ENCODE measurements at regions not wholly inside any gene's neighbourhood (a gene's known extent, or its start where the extent isn't known, plus 50 kb on each side); places are given as distances from the start of the nearest gene placed in this dataset.

DNA sequence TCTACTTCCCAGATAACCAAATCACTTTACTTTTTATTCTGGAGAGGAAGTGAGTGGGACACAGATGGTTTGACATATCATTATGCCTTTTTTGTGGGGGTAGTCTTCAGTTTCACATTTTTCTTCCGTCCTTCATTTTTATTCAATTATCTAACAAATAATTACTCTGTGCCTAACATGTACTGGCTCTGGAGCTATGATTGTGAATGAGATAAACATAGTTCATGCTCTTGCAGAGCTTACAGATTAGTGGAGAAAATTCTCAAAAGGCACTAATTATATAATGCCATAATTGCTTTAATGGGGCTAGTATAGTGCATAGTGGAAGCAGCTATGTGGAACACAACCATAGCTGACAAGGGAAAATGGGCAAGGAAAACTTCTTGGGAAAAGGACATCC, 303.6 kb upstream of the TFPI start:
- Mint-ChIP-seq H3K27me3 (ENCODE audit: insufficient read depth, low read depth, poor library complexity) (no peaks in the 10 kb centered on the region), H3K9me3 (no peaks in the 10 kb centered on the region), H3K4me1 (no peaks in the 10 kb centered on the region; the same call in 2 of the 3 replicates), H3K27ac (no peak overlapping the region), H3K4me3 (no peak overlapping the region), H3K36me3 (ENCODE audit: low read depth) (no peaks in the 10 kb centered on the region)
- H3K27ac ChIP-seq (ENCODE audit: low read depth), result no peak overlapping the region
- TF ChIP-seq, protein P1, sequence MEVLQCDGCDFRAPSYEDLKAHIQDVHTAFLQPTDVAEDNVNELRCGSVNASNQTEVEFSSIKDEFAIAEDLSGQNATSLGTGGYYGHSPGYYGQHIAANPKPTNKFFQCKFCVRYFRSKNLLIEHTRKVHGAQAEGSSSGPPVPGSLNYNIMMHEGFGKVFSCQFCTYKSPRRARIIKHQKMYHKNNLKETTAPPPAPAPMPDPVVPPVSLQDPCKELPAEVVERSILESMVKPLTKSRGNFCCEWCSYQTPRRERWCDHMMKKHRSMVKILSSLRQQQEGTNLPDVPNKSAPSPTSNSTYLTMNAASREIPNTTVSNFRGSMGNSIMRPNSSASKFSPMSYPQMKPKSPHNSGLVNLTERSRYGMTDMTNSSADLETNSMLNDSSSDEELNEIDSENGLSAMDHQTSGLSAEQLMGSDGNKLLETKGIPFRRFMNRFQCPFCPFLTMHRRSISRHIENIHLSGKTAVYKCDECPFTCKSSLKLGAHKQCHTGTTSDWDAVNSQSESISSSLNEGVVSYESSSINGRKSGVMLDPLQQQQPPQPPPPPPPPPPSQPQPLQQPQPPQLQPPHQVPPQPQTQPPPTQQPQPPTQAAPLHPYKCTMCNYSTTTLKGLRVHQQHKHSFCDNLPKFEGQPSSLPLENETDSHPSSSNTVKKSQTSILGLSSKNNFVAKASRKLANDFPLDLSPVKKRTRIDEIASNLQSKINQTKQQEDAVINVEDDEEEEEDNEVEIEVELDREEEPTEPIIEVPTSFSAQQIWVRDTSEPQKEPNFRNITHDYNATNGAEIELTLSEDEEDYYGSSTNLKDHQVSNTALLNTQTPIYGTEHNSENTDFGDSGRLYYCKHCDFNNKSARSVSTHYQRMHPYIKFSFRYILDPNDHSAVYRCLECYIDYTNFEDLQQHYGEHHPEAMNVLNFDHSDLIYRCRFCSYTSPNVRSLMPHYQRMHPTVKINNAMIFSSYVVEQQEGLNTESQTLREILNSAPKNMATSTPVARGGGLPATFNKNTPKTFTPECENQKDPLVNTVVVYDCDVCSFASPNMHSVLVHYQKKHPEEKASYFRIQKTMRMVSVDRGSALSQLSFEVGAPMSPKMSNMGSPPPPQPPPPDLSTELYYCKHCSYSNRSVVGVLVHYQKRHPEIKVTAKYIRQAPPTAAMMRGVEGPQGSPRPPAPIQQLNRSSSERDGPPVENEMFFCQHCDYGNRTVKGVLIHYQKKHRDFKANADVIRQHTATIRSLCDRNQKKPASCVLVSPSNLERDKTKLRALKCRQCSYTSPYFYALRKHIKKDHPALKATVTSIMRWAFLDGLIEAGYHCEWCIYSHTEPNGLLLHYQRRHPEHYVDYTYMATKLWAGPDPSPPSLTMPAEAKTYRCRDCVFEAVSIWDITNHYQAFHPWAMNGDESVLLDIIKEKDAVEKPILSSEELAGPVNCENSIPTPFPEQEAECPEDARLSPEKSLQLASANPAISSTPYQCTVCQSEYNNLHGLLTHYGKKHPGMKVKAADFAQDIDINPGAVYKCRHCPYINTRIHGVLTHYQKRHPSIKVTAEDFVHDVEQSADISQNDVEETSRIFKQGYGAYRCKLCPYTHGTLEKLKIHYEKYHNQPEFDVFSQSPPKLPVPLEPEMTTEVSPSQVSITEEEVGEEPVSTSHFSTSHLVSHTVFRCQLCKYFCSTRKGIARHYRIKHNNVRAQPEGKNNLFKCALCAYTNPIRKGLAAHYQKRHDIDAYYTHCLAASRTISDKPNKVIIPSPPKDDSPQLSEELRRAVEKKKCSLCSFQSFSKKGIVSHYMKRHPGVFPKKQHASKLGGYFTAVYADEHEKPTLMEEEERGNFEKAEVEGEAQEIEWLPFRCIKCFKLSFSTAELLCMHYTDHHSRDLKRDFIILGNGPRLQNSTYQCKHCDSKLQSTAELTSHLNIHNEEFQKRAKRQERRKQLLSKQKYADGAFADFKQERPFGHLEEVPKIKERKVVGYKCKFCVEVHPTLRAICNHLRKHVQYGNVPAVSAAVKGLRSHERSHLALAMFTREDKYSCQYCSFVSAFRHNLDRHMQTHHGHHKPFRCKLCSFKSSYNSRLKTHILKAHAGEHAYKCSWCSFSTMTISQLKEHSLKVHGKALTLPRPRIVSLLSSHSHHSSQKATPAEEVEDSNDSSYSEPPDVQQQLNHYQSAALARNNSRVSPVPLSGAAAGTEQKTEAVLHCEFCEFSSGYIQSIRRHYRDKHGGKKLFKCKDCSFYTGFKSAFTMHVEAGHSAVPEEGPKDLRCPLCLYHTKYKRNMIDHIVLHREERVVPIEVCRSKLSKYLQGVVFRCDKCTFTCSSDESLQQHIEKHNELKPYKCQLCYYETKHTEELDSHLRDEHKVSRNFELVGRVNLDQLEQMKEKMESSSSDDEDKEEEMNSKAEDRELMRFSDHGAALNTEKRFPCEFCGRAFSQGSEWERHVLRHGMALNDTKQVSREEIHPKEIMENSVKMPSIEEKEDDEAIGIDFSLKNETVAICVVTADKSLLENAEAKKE (CRISPR knock-in tag; IDR thresholded peaks at IDR 0.05), result no peak
- TF ChIP-seq JUNB (IDR thresholded peaks at IDR 0.05; ENCODE audit: unreplicated experiment), result no peak
- TF ChIP-seq EZH2phosphoT487 (IDR thresholded peaks at IDR 0.05; ENCODE audit: unreplicated experiment), result no peak
- TF ChIP-seq, protein P2, sequence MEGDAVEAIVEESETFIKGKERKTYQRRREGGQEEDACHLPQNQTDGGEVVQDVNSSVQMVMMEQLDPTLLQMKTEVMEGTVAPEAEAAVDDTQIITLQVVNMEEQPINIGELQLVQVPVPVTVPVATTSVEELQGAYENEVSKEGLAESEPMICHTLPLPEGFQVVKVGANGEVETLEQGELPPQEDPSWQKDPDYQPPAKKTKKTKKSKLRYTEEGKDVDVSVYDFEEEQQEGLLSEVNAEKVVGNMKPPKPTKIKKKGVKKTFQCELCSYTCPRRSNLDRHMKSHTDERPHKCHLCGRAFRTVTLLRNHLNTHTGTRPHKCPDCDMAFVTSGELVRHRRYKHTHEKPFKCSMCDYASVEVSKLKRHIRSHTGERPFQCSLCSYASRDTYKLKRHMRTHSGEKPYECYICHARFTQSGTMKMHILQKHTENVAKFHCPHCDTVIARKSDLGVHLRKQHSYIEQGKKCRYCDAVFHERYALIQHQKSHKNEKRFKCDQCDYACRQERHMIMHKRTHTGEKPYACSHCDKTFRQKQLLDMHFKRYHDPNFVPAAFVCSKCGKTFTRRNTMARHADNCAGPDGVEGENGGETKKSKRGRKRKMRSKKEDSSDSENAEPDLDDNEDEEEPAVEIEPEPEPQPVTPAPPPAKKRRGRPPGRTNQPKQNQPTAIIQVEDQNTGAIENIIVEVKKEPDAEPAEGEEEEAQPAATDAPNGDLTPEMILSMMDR (conservative IDR thresholded peaks at IDR 0.05; ENCODE audit: low read depth in 2 of 2), result no peak
- no peaks in the 10 kb centered on the region for H3K36me3 ChIP-seq (ENCODE audit: insufficient read depth)
- DNase-seq (ENCODE audit: low spot score) (no peak), ATAC-seq (no peak)
- no peak overlapping the region for H2AFZ ChIP-seq
- H4K20me1 ChIP-seq (replicated peaks; ENCODE audit: insufficient read depth), result no peaks in the 10 kb centered on the region
- H3K9me2 ChIP-seq (ENCODE audit: insufficient read depth), result no peaks in the 10 kb centered on the region
- H3F3A ChIP-seq (replicated peaks; ENCODE audit: low read depth), result no peaks in the 10 kb centered on the region
- H3K79me2 ChIP-seq (replicated peaks; ENCODE audit: insufficient read depth), result no peaks in the 10 kb centered on the region
- H3K4me2 ChIP-seq, result no peak overlapping the region
- H3K4me3 ChIP-seq, result no peak overlapping the region
- no peaks in the 10 kb centered on the region for H3K27me3 ChIP-seq (ENCODE audit: insufficient read depth)
- H3K4me1 ChIP-seq (ENCODE audit: insufficient read depth), result no peaks in the 10 kb centered on the region

DNA sequence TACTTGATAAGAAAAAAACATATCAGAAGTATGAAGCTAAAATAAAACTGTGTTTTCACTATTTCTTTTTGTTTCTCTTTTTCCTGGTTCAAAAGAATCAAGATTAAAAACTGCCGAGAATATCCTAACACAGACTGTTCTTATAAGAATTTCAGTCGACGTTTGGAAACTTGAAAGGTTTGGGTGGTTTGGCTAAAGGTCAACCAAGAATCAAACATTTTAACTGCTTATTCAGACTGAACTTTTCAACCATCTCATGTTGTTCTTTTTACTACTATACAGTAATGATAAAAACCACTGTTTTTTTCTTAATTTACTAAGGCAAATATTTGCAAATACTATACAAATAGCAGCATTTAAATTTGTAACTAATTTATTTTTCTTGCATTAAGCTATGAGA, 308.5 kb upstream of the TFPI start:
- Mint-ChIP-seq H3K4me1 (peaks cover 2% of the 10 kb centered on the region; the same call in 2 of the 3 replicates), H3K4me3 (no peak overlapping the region), H3K27me3 (ENCODE audit: insufficient read depth, low read depth, poor library complexity) (peaks cover 9% of the 10 kb centered on the region), H3K27ac (no peak overlapping the region), H3K36me3 (ENCODE audit: low read depth) (peaks cover 17% of the 10 kb centered on the region), H3K9me3 (peaks cover 13% of the 10 kb centered on the region)
- DNase-seq (ENCODE audit: low spot score) (no peak), ATAC-seq (no peak)
- Histone ChIP-seq H3K27me3 (ENCODE audit: insufficient read depth) (no peaks in the 10 kb centered on the region), H2AFZ (no peak overlapping the region), H3K4me1 (ENCODE audit: insufficient read depth) (no peaks in the 10 kb centered on the region), H3K9me2 (ENCODE audit: insufficient read depth) (no peaks in the 10 kb centered on the region), H3F3A (replicated peaks; ENCODE audit: low read depth) (no peaks in the 10 kb centered on the region), H3K27ac (ENCODE audit: low read depth) (no peak overlapping the region), H3K36me3 (ENCODE audit: insufficient read depth) (no peaks in the 10 kb centered on the region), H4K20me1 (replicated peaks; ENCODE audit: insufficient read depth) (no peaks in the 10 kb centered on the region), H3K4me2 (no peak overlapping the region), H3K79me2 (replicated peaks; ENCODE audit: insufficient read depth) (no peaks in the 10 kb centered on the region), H3K4me3 (no peak overlapping the region)
- TF ChIP-seq POLR2AphosphoS5 (IDR thresholded peaks at IDR 0.05; ENCODE audit: low read depth) (no peak), JUNB (IDR thresholded peaks at IDR 0.05; ENCODE audit: unreplicated experiment) (no peak), NANOG (IDR thresholded peaks at IDR 0.05; ENCODE audit: borderline replicate concordance) (no peak), STAT1 (IDR thresholded peaks at IDR 0.05; ENCODE audit: unreplicated experiment) (no peak), CREB1 (CRISPR knock-in tag; IDR thresholded peaks at IDR 0.05; ENCODE audit: low read depth) (no peak), ZNF114 (CRISPR knock-in tag; IDR thresholded peaks at IDR 0.05) (no peak)
- TF ChIP-seq, protein P2 (conservative IDR thresholded peaks at IDR 0.05; ENCODE audit: low read depth in 2 of 2), result no peak
- TF ChIP-seq, protein P3, sequence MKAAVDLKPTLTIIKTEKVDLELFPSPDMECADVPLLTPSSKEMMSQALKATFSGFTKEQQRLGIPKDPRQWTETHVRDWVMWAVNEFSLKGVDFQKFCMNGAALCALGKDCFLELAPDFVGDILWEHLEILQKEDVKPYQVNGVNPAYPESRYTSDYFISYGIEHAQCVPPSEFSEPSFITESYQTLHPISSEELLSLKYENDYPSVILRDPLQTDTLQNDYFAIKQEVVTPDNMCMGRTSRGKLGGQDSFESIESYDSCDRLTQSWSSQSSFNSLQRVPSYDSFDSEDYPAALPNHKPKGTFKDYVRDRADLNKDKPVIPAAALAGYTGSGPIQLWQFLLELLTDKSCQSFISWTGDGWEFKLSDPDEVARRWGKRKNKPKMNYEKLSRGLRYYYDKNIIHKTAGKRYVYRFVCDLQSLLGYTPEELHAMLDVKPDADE (IDR thresholded peaks at IDR 0.05), result no peak
